Tibial artery (tissue), 4 donors: ENCODE measurements at regions not wholly inside any gene's neighbourhood (a gene's known extent, or its start where the extent isn't known, plus 50 kb on each side); places are given as distances from the start of the nearest gene placed in this dataset.
A peak's percentile ranks its signal among the peaks of the same experiment; 100 is the strongest.

ENCODE experiments used
- DNase-seq, 2 donors: peaks; one replicate each; pipeline ENCODE4 v3.0.0-alpha.2; 2019
- H3K27ac ChIP-seq, 2 donors: fragments of 200-600 bp; sonication (generic) in 1 of 2; 1 replicate in 1 of 2; 2 replicates in 1 of 2; pipeline ENCODE4 v1.5.1; 2018 to 2019; ENCODE audit warnings: mild to moderate bottlenecking in 1 of 2
- H3K27me3 ChIP-seq, 2 donors: fragments of 200-600 bp; sonication (generic) in 1 of 2; one replicate each; pipeline versions ENCODE4 v1.5.1 to v1.6.0; 2016 to 2019
- H3K36me3 ChIP-seq, 3 donors: fragments of 200-600 bp; sonication (generic) in 2 of 3; one replicate each; pipeline ENCODE4 v1.5.1; 2016 to 2019; ENCODE audit warnings: mild to moderate bottlenecking in 2 of 3
- H3K4me1 ChIP-seq, 4 donors: fragments of 200-600 bp; sonication (generic) in 2 of 4; 1 replicate in 3 of 4; 2 replicates in 1 of 4; pipeline ENCODE4 v1.5.1; 2016 to 2019
- H3K4me3 ChIP-seq, 2 donors: fragments of 200-600 bp; sonication (generic) in 1 of 2; 1 replicate in 1 of 2; 2 replicates in 1 of 2; pipeline ENCODE4 v1.5.1; 2018 to 2019; ENCODE audit warnings: mild to moderate bottlenecking in 2 of 2
- H3K9me3 ChIP-seq, 3 donors: fragments of 200-600 bp; sonication (generic) in 1 of 3; one replicate each; pipeline ENCODE4 v1.5.1; 2016 to 2019
- intact Hi-C: fragments of 100-400 bp; cut with DNase I; formaldehyde crosslinking; loops from one replicate; pipeline ENCODE4 v1.15.0; 2023; ENCODE audit warnings: low total_unique reads
- TF ChIP-seq, protein P1 (sequence below), 2 experiments: fragments of 200-600 bp in 1 of 2; fragments of 450-650 bp in 1 of 2; IDR thresholded peaks; one replicate each; pipeline ENCODE4 v1.5.1; 2017 to 2019; ENCODE audit warnings: antibody characterized with exemption in 2 of 2, mild to moderate bottlenecking in 1 of 2, moderate library complexity in 1 of 2

DNA sequence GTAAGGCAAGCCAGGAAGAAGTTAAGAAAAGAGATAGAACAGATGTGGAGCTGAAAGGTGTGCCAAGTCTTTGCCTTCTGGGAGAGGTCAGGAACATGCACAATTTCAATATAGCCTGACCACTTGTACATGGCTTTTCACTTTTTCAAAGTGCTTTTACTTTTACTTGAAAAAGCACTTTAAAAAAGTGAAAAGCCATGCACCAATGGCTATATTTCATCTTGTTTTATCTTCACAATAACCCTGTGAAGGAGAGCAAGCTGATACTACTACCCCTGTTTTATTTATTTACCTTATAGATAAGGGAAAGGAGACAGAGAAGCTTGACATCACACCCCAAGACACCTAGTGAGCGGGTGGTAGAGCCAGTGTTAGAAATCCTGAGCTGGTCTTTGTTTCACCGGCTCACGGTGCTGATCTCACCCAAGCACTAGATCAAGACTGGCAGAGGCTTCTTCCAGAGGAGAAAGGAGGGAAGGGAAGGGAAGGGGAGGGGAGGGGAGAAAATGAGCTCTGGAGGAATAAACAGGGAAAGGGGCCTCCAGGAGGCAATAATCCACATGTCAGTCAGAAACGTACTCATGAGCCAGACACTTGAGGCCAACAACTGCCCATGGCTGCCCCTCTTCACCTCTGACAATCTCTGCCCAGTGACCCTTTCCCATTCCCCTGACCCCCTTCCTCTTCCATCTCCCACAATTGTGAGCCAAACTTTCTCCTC, 455.4 kb downstream of the FOXO1 start:
- H3K9me3 ChIP-seq, result no peaks in the 10 kb centered on the region
- H3K27ac ChIP-seq, result no peak overlapping the region
- no peaks in the 10 kb centered on the region for H3K27me3 ChIP-seq
- no peak for DNase-seq
- TF ChIP-seq, protein P1, sequence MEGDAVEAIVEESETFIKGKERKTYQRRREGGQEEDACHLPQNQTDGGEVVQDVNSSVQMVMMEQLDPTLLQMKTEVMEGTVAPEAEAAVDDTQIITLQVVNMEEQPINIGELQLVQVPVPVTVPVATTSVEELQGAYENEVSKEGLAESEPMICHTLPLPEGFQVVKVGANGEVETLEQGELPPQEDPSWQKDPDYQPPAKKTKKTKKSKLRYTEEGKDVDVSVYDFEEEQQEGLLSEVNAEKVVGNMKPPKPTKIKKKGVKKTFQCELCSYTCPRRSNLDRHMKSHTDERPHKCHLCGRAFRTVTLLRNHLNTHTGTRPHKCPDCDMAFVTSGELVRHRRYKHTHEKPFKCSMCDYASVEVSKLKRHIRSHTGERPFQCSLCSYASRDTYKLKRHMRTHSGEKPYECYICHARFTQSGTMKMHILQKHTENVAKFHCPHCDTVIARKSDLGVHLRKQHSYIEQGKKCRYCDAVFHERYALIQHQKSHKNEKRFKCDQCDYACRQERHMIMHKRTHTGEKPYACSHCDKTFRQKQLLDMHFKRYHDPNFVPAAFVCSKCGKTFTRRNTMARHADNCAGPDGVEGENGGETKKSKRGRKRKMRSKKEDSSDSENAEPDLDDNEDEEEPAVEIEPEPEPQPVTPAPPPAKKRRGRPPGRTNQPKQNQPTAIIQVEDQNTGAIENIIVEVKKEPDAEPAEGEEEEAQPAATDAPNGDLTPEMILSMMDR (IDR thresholded peaks at IDR 0.05), result no peak
- intact Hi-C loops, result no loop called here
- H3K4me3 ChIP-seq, result no peak overlapping the region
- H3K36me3 ChIP-seq, result no peaks in the 10 kb centered on the region
- peaks cover 0 to 7% (median 0%) of the 10 kb centered on the region in 4 donors for H3K4me1 ChIP-seq

GRCh38 chr13:40211586-40211968, 454.9 kb downstream of the FOXO1 start:
- Histone ChIP-seq H3K27me3 (no peaks in the 10 kb centered on the region), H3K4me3 (no peak overlapping the region), H3K9me3 (no peaks in the 10 kb centered on the region), H3K4me1 (peaks cover 0 to 7% (median 0%) of the 10 kb centered on the region in 4 donors), H3K27ac (no peak overlapping the region), H3K36me3 (no peaks in the 10 kb centered on the region)
- TF ChIP-seq, protein P1 (IDR thresholded peaks at IDR 0.05), result no peak
- no peak for DNase-seq
- intact Hi-C loops, result no loop called here

- Histone ChIP-seq H3K4me3 (no peak overlapping the region), H3K36me3 (no peaks in the 10 kb centered on the region), H3K27me3 (no peaks in the 10 kb centered on the region), H3K9me3 (no peaks in the 10 kb centered on the region), H3K4me1 (peaks cover 0 to 7% (median 0%) of the 10 kb centered on the region in 4 donors), H3K27ac (no peak overlapping the region)
- TF ChIP-seq, protein P1 (IDR thresholded peaks at IDR 0.05), result no peak
- no peak for DNase-seq
- intact Hi-C loops, result no loop called here
Measured at GRCh38 chr13:40213779-40214178, 452.7 kb downstream of the FOXO1 start.

DNA sequence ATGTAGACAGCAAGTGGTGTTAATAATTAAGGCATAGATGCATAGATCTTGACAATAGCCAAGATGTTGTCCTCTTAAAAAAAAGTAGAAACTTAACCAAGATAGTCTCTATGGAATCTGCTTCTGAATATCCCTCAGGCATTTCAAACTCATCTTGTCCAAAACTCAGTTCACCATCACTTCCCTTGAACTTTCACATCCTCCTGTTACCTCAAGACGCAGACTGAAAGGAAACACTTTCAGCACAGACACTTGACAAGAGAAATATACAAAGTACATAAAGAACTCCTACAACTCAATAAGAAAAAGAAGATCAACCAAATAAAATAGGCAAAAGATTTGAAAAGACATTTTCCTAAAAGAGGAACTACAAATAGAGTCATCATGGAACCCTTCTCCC, 451.1 kb downstream of the FOXO1 start:
- Histone ChIP-seq H3K4me3 (no peak overlapping the region), H3K9me3 (no peaks in the 10 kb centered on the region), H3K27ac (peak overlapping the region in 1 of 2 donors; percentile 26), H3K36me3 (no peaks in the 10 kb centered on the region), H3K27me3 (no peaks in the 10 kb centered on the region), H3K4me1 (peaks cover 0 to 12% (median 0%) of the 10 kb centered on the region in 4 donors)
- TF ChIP-seq, protein P1 (IDR thresholded peaks at IDR 0.05), result no peak
- intact Hi-C loops, result no loop called here
- no peak for DNase-seq

DNA sequence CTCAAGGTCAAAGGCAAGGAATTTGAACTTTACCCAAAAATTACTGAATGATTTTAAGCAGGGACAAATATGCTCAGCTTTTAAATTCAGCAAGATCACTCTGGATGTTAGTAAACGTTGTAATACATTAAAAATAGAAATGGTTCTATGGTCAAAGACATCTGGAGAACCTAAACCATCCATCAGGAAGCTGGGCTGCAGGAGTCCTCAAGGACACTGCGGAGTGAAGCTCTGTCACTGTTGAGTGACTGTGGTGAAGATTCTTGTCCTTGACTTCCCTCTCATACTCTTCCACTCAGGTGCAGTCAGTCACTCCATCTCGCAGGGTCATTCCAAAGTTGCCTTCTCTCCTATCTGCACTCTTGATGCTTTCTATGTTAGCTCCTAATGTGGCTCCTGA, 450.7 kb downstream of the FOXO1 start:
- DNase-seq, result no peak
- Histone ChIP-seq H3K4me1 (peaks cover 0 to 17% (median under 1%) of the 10 kb centered on the region in 4 donors), H3K36me3 (no peaks in the 10 kb centered on the region), H3K27me3 (no peaks in the 10 kb centered on the region), H3K9me3 (no peaks in the 10 kb centered on the region), H3K27ac (peak overlapping the region in 1 of 2 donors; percentile 26), H3K4me3 (no peak overlapping the region)
- intact Hi-C loops, result no loop called here
- TF ChIP-seq, protein P1 (IDR thresholded peaks at IDR 0.05), result no peak
